GM21723 (cell line): ENCODE measurements at regions not wholly inside any gene's neighbourhood (a gene's known extent, or its start where the extent isn't known, plus 50 kb on each side); places are given as distances from the start of the nearest gene placed in this dataset.

Source experiments
- ATAC-seq: cut with Tn5 transposase; IDR thresholded peaks from one replicate; pipeline ENCODE4 v1.9.1; 2021; ENCODE audit warnings: mild to moderate bottlenecking, moderate library complexity; ENCODE audit not compliant: unreplicated experiment

DNA sequence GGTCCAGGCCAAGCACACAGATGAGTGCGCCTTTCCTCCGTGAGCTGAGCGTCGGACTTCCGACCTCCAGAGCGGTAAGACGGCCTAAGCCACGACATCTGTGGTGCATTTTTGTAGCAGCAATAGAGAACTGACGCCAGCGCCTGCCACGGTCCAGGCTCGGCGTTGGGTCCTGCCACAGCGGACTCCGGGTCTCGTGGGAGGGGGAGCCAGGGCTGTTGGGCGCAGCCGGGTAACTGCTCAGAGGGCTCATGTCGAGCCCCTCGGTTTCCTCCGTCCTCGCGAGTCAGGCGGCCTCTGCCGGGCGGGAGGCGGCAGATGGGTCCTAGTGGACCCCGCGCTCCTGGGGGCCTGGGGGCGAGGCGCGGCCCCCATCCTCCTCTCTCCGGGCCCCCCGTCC lies 216.1 kb downstream of the QKI start:
- no peak for ATAC-seq

DNA sequence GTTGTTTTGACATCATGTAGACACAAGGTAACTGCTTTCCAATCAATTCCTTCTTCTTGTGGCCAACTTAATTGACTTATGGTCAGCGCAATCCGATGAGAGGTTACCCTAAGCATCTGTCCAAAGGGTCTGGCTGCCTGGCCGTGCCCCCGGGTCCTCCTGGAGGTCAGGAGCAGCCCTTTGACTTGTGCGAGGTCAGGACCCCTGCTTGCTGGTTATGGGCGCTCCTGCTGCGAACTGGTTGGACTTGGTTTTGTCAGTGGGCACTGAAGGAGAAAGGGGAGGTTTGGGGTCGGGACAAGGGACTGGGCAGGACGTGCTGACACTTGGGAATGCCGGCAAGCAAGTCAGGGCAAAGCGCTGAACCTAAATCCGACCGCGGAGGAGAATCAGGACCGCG lies 215.6 kb downstream of the QKI start:
- no peak for ATAC-seq
